GM12892 (cell line): ENCODE measurements at regions not wholly inside any gene's neighbourhood (a gene's known extent, or its start where the extent isn't known, plus 50 kb on each side); places are given as distances from the start of the nearest gene placed in this dataset.

ENCODE experiments used
- POLR2A ChIP-seq: IDR thresholded peaks from 2 replicates; pipeline ENCODE4 v1.6.1; 2011; ENCODE audit warnings: low read depth, low read length, control low read depth
- POLR2AphosphoS5 ChIP-seq: IDR thresholded peaks from 2 replicates; pipeline ENCODE4 v1.6.1; 2011; ENCODE audit warnings: low read depth, low read length, control low read depth
- TAF1 ChIP-seq: IDR thresholded peaks from 2 replicates; pipeline ENCODE4 v1.6.1; 2011; ENCODE audit warnings: low read depth, mild to moderate bottlenecking, control low read depth, low read length, borderline replicate concordance

- TF ChIP-seq TAF1 (no peak), POLR2A (no peak), POLR2AphosphoS5 (no peak)
These were observed 254.4 kb upstream of the ARRDC4 start for GRCh38 chr15:97706059-97706458.
